ENCODE measurements at regions not wholly inside any gene's neighbourhood (a gene's known extent, or its start where the extent isn't known, plus 50 kb on each side); places are given as distances from the start of the nearest gene placed in this dataset.

- Histone ChIP-seq H3K27me3 (no peaks in the 10 kb centered on the region), H3K4me1 (no peaks in the 10 kb centered on the region), H3K36me3 (no peaks in the 10 kb centered on the region), H3K4me3 (no peak overlapping the region), H3K9me3 (no peaks in the 10 kb centered on the region), H3K27ac (no peak overlapping the region)
- intact Hi-C loops (cut with DNase I): loop anchor here (5.0 kb wide), 2 partner anchors 97 to 232 kb away; no protein-coding TSS in a partner anchor
- WGBS, 2 donors: 19 to 54% methylated on average over 4 of the region's 4 CpGs
- no peak for DNase-seq
- TF ChIP-seq POLR2AphosphoS5 (IDR thresholded peaks at IDR 0.05) (no peak), EP300 (IDR thresholded peaks at IDR 0.05) (no peak), CTCF (IDR thresholded peaks at IDR 0.05) (peak in 2 of 4 experiments; percentile 16 to 54)
Observed at GRCh38 chr6:100099189-100100074, 105.4 kb upstream of the MCHR2 start.

GRCh38 chr6:100096936-100097335 is 102.9 kb upstream of the MCHR2 start:
- no peak overlapping the region for H3K27ac ChIP-seq
- H3K4me3 ChIP-seq: no peak overlapping the region
- no peaks in the 10 kb centered on the region for H3K36me3 ChIP-seq
- intact Hi-C loops (cut with DNase I): loop anchor here (5.0 kb wide), 2 partner anchors 95 to 230 kb away; no protein-coding TSS in a partner anchor
- no peaks in the 10 kb centered on the region for H3K9me3 ChIP-seq
- H3K4me1 ChIP-seq: no peaks in the 10 kb centered on the region
- TF ChIP-seq POLR2AphosphoS5 (IDR thresholded peaks at IDR 0.05) (no peak), CTCF (IDR thresholded peaks at IDR 0.05) (no peak), EP300 (IDR thresholded peaks at IDR 0.05) (no peak), POLR2A (IDR thresholded peaks at IDR 0.05) (no peak)
- no peak for DNase-seq
- no peaks in the 10 kb centered on the region for H3K27me3 ChIP-seq

GRCh38 chr6:100096341-100096740 is 102.3 kb upstream of the MCHR2 start:
- no peaks in the 10 kb centered on the region for H3K36me3 ChIP-seq
- WGBS, 2 donors: 50 to 75% methylated on average over 2 of the region's 2 CpGs
- no peaks in the 10 kb centered on the region for H3K27me3 ChIP-seq
- TF ChIP-seq POLR2A (IDR thresholded peaks at IDR 0.05) (no peak), POLR2AphosphoS5 (IDR thresholded peaks at IDR 0.05) (no peak), CTCF (IDR thresholded peaks at IDR 0.05) (no peak), EP300 (IDR thresholded peaks at IDR 0.05) (no peak)
- no peak overlapping the region for H3K27ac ChIP-seq
- H3K9me3 ChIP-seq: no peaks in the 10 kb centered on the region
- intact Hi-C loops (cut with DNase I): loop anchor here (5.0 kb wide), 2 partner anchors 94 to 229 kb away; no protein-coding TSS in a partner anchor
- no peak overlapping the region for H3K4me3 ChIP-seq
- no peaks in the 10 kb centered on the region for H3K4me1 ChIP-seq
- no peak for DNase-seq

- Histone ChIP-seq H3K27me3 (no peaks in the 10 kb centered on the region), H3K9me3 (no peaks in the 10 kb centered on the region), H3K4me1 (no peaks in the 10 kb centered on the region), H3K4me3 (no peak overlapping the region), H3K36me3 (no peaks in the 10 kb centered on the region), H3K27ac (no peak overlapping the region)
- intact Hi-C loops (cut with DNase I): no loop called here
- TF ChIP-seq EP300 (IDR thresholded peaks at IDR 0.05) (no peak), CTCF (IDR thresholded peaks at IDR 0.05) (no peak), POLR2A (IDR thresholded peaks at IDR 0.05) (no peak), POLR2AphosphoS5 (IDR thresholded peaks at IDR 0.05) (no peak)
- 86 to 92% methylated on average over 6 of the region's 6 CpGs for WGBS, 2 donors
- no peak for DNase-seq
Observed at GRCh38 chr6:100093405-100093804, 99.4 kb upstream of the MCHR2 start.
